Stimulated activated CD4-positive, alpha-beta T cell treated with anti-CD3 and anti-CD28 coated beads, Interleukin-1b, Interleukin-23, amount 100 ng/mL, for 1 hour (primary cell): ENCODE measurements at regions not wholly inside any gene's neighbourhood (a gene's known extent, or its start where the extent isn't known, plus 50 kb on each side); places are given as distances from the start of the nearest gene placed in this dataset.
A peak's percentile ranks its signal among the peaks of the same experiment; 100 is the strongest.

Source experiments
- DNase-seq, 2 donors: peaks; one replicate each; pipeline ENCODE4 v3.0.0-alpha.2; 2020; ENCODE audit warnings: low read depth in 2 of 2

GRCh38 chr20:60126975-60127374 is 168.8 kb downstream of the CDH26 start:
- DNase-seq, result no peak

- no peak for DNase-seq
These were observed 173.2 kb downstream of the CDH26 start for GRCh38 chr20:60131375-60131774.

DNA sequence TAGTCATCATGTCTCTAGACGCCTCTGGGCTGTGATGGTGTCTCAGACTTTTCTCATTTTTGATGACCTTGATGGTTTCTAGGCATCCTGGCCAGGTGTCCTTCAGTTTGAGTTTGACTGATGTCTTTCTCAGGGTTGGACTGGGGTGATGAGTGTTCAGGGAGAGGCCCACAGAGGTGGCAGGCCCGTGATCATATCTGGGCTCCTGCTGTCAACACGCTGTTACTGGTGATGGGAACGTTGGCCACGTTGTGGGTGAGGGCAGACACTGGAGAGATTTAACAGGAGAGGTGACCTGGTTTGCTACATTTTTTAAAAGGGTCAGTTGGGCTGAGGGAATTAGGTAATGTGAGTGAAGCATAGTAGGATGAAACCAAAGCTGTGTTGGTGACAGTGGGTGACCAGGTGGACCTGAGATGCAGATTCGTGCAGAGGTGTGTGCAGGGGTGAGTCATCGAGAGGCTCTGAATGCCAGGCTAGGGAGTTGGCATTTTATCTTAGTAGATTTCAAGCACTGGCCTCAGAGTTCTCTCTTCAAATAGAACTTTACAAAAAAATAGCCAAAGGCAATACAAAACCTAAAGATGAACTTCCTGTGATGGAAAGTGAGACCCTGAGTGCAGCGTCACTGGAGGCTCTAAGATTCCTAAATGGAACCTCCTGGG is 174.1 kb downstream of the CDH26 start:
- no peak for DNase-seq

DNA sequence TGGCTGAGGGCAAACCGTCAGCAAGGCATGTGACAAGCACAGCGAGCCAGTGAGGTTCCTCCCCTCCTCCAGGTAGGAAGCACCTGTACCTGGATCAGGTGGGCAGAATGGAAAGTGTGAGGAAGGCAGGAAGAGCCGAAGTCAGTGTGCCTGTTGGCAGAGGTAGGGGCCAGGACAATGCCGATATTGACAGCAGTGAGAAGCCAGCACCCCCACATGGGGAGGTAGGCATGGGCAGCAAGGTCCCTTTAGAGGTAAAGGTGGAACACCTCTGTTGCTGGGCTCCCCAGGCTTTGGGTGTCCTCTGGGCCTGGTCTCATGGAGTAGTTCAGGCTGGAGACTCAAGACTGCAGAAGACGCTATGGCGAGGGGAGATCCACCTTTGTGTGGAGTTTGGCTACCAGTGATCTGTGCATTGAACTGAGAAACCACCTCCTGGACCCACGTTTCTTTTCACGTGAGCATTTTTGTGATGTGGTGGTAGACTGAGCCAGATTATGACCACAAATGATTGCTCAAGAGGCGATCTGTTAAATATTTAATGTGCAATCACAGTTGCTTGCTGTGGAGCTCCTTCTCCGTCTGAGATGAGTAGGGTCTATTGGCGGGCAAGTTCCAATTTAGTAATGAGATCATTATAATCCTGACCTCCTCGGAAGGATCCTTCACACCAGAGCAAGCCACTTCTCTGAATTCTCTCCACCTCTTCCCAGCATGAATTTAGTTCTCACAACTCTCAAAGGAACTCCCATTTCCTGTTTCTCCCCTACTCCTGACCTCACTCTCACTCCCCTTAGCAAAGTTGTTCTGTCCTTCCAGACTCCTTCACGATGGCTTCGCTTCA is 174.8 kb downstream of the CDH26 start:
- no peak for DNase-seq

GRCh38 chr20:60135276-60135675 is 177.1 kb downstream of the CDH26 start:
- no peak for DNase-seq

DNA sequence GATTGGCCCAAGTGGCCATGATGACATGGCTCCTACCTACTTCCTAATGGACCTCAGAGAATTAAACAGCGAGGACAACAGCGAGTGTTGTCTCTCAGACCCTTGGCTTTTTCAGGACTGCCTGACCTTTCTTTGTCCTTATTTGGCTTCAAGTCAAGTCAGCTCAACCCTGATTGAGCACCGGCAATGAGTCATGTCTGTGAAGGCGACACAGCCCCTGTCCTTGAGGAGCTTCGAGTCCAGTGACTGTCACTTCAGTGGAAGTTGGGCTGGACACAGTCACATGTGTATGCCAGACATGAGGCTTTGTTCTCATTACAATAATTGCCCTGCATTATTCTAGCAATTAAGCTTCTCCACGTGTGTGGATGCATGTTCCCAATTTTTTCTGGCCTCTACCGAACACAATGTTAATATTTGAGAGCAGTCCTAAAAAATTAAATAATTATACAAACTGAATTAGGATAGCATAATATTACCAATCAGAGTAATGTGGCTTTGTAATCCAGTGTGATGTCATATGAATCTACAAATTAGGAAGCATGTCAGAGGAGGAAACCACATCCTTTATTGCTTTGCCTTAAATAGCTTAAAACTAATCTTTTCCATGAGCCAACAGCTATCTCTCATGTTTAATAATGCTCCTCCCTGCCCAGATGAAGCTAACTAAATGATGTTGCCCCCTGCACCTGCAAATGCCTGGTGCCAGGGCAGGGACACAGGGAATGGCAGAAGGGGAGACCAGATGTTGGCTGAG is 178.6 kb downstream of the CDH26 start:
- DNase-seq, result no peak

- no peak for DNase-seq
These were observed 179.5 kb downstream of the CDH26 start for GRCh38 chr20:60137657-60138245.

DNA sequence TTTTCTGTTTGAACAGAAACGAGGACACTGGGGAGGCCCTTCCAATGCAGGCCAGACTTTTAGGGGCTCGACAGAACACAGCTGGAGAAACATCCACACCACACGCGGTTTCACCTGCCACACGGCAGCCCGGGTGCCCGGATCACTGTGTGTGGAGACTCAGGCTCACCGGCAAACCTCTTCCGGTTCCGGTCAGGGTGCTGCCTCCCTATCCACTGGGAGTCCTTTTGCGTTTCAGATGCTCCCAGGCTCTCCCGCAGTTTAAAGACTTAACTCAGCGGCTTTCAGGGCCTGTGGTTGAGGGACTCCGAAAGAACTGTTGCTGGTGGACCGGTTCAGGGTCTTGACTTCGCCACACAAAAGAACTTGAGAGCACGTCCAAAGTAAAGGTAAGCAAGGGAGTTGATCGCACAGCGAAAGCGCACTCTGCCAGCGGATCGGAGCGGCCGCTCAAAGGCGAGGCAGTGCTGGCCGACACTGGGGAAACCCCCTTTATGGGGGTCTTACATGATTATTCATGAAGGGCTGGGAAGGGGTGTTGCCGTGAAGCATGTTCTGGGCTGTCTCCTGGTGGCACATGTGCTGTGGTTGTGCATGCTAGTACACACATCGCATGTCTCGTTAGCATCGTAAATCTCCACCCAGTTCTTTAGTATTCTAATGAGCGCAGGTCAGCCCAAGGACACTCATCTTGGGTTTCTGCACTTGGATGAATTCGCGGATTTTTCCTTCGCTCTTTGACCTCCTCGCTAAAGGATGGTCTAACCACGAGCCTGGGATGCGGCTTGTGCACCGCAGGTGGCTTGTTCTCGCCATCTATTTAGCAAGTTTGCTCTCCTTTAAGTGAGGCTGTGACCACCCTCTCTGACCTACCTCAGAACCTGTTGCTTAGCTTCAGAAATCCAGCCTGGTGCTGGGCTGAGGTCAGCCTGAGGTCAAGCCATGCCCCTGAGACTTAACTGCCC is 180.3 kb downstream of the CDH26 start:
- DNase-seq, result peak in 1 of 2 donors; percentile 8

GRCh38 chr20:60139663-60140446 is 181.6 kb downstream of the CDH26 start:
- no peak for DNase-seq

DNA sequence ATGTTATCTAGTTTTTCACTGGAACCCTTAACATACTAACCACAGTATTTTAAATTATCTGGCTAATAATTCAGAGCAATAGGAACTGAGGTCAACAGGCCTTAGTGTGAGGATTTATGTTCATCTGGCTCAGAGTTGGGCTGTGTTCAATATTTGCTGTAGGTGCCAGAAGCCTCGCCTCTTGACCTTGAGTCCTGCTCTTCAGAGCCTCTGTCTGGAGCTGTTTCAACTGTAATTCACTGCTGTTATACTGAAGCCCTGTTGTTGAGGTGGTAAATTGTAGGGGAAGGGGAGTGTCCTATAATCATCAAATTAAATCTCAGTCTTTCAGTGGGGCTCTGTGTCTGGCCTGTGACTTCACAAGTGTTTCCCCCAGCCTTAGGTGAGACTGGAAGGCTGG is 184.4 kb downstream of the CDH26 start:
- no peak for DNase-seq

DNA sequence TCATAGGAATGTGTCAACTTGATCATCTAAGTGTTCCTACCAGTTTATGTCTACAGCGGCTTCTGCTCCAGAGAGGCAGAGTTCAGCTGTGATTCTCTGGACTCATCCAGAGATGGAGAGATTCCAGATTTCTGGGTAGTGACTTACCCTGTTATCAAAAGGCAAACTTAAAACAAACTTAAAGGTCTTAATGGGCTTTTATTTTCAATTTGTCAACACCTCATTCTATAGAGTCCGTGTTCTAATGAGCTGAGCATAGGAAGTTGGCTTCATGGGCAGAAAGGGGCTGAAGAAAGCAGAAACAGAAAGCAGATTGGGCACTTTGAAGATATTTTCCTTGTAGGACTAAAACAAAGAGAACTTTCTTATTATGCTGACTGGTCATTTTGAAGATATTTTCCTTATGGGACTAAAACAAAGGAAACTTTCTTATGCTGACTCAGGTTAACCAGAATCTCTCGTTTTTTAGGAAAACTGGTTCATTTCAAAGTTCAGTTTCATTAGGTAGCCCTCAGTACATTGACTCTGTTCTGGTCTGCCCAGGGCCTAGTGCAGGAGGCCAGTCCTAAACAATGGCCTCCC is 185.1 kb downstream of the CDH26 start:
- no peak for DNase-seq

DNA sequence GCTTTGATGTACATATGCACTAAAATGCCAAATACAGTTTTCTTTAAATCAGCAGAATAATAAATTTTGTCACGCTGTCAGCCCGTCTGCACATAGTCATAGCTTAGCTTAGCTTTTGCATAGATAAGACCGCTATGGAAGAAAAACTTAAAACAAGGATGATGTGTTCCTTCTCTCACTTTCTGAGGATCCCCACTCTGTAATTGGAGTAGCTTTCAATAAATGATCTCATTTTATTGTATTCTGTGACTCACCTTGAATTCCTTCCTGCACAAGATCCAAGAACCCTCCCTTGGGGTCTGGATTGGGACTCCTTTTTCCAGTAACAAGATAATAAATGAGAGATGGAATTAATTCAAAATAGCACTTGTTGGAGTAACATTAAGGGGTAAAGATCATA is 186.2 kb downstream of the CDH26 start:
- no peak for DNase-seq

DNA sequence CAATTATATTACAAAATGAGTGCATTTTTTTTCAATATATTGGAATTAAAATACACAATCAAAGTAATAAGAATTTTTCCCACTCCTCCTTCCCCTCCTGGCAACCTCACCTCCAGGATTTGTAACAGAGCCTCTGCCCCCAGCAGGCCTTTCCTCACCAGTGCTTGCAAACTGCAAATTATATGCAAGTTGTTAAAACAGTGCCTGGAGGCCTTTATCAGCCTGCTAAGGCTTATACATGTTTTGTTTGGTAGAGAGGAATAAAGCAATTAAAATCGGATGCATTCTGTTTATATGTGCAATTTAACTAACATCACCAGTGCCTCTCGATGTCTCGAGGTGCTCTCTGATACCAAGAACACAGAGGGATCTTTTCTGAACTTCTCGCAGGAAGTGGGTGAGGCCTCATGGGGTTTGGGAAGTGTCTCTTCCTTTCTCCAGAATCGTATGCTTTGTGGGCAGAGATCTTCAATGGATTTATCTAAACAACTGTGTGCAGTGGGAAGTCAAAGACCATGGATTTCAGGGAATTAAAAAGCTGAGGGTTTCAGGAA is 186.8 kb downstream of the CDH26 start:
- no peak for DNase-seq

- no peak for DNase-seq
These were observed 188.8 kb downstream of the CDH26 start for GRCh38 chr20:60147004-60147403.

DNA sequence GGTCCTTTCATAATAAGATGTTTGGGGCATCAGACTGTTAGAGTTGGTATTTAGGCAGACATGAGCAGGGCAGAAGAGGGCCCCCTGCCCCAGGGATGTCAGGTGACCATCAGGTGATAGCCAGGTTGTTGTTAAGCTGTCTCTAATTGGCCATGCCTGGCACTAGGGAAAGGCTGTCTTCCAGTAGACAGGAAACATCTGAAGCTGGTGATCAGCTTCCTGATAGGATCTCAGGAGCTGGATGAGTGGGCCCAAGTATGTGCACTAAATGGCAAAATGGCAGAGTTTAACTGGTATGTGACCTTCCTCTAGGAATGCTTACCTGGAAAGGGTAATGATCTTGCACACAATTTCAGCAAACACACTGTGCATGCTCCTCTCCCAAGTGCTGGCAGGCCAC is 190.7 kb downstream of the CDH26 start:
- no peak for DNase-seq

- DNase-seq, result no peak
These were observed 194.6 kb downstream of the CDH26 start for GRCh38 chr20:60152792-60153191.

DNA sequence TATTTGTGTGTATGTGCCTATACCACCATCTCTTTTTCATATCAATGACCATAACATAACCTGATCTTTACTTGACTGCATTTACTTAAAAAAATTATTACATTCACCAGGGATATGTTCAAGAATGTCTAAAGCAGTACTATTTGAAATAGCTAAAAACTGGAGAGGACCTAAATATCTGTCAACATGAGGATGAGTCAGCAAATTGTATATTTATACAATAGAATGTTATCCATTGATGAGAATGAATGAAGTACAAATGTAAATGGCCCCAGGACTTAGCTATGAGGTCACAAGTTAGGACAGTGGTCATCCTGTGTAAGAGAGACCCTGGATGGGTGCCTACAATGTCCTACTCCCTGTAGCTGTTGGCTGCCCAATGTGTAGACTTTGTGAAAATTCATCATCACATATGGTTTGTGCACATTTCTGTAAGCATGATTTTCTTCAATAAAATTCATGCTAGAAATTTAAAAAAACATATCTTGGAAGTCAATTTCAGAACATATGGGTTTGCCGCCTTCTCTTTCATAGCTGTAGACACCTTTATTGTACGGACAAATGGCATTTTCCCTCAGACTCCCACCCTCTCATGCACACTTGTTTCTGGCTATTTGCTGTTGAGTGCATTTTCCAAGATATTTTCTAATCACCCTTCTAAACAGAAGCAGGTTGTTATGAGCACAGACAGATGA is 202.4 kb downstream of the CDH26 start:
- no peak for DNase-seq

GRCh38 chr20:60167812-60168211 is 209.6 kb downstream of the CDH26 start:
- DNase-seq, result no peak

GRCh38 chr20:60168963-60169362 is 210.7 kb downstream of the CDH26 start:
- no peak for DNase-seq
